Bone marrow (tissue), 2 donors: ENCODE measurements at regions not wholly inside any gene's neighbourhood (a gene's known extent, or its start where the extent isn't known, plus 50 kb on each side); places are given as distances from the start of the nearest gene placed in this dataset.
A peak's percentile ranks its signal among the peaks of the same experiment; 100 is the strongest.
"Not testable (repeated sequence)": the region's sequence is repeated elsewhere in the genome, so short reads cannot be mapped to it uniquely, and the experiment has no call there.

Source experiments
- DNase-seq, 2 donors: peaks; one replicate each; lab custom pipeline; 2025; lab: John Stamatoyannopoulos, UW

DNA sequence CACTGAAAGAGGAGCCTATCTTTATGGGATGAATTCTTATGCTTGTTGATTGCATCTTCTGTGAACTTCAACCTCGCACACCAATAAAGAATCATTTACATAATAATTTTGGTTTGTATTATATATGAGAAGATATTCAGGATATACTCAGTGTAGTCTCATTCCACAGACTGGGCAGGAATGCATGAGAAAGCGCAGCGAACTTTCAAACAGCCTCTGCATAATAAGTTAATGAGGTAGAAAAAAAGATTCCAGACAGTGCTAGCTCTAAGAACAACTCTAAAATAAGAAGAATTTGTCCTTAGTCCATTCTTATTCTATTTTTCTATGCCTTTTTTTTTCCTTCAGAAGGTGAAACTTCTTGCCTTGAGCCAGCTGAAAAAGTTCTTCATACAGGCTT is 224.3 kb upstream of the CTSO start:
- no peak for DNase-seq

DNA sequence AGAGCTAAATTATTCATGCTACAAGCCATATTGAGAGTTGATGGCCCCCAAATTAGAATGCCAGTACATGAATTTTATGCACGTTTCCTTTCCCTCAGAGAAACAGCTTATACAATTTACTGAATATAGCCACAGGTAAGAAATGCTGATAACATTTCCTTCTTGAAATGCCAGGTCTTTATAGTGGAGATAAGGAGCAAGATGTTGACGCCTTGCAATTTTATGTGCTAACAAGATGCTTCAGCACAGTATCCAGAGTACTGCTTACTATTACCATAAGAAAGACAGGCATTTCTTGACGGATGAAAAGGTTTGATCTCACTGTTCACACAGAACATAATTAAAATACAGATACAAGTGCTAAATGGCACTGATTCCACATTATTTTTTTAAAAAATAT is 223.2 kb upstream of the CTSO start:
- DNase-seq, result no peak

DNA sequence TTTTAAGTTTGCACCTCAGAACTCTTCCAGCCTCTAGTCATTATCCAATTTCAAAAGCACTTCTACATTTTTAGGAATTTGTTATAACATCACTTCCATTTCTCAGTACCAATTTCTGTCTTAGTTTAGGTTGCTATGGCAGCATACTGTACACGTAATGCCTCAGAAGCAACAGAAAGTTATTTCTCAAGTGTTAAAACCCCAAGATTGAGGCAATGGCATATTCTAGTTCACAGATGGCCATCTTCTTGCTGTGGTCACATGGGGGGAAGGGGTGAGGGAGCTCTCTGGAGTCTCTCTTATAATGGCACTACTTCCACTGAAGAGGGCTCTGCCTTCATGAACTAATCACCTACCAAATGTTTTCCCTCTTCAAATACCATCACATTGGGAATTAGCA is 220.3 kb upstream of the CTSO start:
- no peak for DNase-seq

DNA sequence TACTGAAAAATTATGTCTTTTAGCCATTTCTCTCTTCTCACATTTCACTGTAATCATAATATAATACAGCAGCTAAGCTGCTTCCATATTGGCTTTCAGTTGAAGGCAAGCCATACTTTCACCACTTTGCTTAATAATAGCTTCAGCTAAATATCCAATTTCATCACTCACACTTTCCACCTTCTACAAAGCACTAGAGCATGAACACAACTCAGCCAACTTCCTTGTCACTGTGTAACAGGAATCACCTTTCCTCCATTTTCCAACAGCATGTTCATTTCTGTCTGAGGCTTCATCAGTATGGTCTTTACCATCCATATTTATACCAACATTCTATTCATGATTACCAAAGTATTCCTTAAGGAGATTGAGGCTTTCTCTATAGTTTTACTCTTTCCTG is 219.8 kb upstream of the CTSO start:
- DNase-seq, result no peak

DNA sequence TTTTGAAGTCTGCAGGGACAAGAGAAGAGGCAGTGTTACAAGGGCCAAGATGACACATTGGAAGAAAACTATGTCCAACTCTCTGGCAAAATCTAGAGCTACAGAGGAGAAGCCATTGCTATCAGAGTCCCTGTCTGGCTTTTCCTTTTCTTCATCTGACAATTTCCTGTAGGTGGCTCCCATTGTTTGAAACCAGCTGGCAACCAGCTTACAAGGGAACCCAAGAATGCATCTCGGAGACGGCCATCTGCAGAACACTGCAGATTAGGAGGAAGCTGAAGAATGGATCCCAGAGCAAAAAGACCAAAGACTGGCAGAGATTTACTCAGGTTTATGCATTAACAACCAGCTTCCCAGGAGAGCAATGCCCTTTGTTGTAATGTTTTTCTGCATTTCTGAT is 216.2 kb upstream of the CTSO start:
- no peak for DNase-seq

DNA sequence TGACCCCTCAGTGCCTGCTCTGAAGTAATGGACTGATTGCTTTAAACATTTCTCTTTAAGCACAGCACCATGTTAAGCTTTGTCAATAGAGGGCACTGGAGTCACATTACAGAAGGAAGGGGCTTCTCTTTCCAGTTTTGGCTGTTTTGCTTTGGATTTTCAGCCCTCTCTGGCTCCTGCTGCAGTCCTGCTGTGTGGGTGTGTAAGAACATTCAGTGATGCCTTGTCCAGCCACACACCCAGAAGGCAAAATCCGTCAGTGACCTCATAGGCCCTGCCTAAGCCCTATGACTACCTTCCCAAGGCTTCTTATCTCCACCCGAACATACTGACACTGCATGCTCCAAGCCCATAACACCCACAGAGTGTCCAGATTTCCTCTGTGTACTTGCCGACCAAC is 215.3 kb upstream of the CTSO start:
- DNase-seq, result peak in 1 of 2 donors; percentile 63

DNA sequence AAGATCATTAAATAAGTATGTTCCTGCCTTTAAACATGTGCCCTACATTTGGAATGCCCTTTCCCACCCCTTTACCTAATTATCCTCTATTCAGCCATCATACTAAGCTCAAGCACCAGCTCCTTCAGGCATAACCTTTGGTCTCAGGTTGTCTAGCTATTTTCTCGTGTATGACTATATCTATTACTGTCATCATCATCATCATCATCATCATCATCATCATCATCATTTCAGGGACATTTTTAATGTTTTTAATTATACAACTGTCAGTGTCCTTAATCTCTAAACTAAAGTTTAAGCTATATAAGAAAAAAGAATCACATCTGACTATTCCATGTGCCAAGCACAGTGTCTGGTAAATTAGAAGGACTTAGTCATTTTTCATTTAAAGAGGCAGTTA is 214.6 kb upstream of the CTSO start:
- DNase-seq, result no peak

DNA sequence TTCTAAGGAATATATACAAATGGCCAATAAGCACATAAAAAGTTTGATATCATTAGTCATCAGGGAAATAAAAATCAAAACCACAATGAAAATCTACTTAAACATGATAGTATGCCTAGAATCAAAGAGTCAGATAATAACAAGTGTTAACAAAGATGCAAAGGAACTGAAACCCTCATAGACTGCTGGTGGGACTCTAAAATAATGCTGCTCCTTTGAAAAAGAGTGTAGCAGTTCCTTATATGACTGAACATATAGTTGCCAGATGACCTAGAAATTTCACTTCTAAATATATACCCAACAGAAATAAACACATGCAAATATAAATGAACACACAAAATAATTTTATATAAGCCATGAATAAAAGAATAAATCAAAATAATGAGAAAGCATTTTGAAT is 205.1 kb upstream of the CTSO start:
- DNase-seq, result no peak

DNA sequence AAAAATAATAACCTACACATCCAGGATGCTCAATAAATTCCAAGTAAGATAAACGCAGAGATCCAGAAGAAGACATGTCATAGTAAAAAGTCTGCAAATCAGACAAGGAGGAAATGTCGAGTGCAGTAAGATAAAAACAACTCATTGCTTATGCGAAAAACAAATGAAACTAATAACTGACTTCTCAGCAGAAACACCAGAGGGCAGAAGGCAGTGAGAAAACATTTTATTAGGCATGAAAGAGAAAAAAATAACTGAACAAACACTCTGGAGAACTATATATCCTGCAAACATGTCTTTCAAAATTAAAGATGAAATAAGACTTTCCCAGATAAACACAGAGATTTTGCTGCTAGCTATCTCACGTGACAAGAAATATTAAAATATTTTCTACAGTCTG is 201.3 kb upstream of the CTSO start:
- DNase-seq, result no peak

DNA sequence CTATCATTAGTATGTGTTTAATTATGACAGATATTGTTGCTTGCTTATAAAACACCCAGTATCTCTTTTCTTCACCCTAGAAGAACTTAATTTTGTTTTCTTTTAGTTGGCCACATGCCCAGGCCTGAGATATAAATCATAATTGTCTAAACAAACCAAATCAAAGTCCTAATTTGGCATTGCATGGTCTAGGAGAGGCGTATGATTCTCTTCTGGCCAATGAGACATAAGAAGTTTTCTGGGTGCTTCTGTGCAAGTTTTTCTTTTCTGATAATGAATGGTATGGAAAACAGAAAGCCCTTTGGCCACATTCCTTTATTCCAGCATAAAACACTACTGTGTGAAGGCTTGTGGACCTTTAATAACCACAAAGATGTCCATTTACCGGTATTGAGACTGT is 192.9 kb upstream of the CTSO start:
- DNase-seq, result no peak

DNA sequence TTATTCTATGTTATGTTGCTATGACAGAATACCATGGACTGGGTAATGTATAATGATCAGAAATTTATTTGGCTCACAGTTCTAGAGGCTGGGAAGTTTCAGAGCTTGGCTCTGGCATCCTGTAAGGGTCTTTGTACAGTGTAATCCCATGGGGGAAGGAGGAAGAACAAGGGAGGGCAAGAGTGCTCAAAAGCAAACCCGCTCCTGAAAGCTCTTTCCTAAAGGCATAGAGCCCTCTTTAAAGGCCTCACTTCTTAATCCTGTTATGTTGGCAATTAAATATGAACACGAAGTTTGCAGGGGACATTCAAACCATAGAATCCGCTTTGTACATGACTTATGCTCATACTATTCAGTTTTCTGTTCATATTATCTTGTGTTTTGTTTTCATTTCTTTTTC is 191.3 kb upstream of the CTSO start:
- no peak for DNase-seq

DNA sequence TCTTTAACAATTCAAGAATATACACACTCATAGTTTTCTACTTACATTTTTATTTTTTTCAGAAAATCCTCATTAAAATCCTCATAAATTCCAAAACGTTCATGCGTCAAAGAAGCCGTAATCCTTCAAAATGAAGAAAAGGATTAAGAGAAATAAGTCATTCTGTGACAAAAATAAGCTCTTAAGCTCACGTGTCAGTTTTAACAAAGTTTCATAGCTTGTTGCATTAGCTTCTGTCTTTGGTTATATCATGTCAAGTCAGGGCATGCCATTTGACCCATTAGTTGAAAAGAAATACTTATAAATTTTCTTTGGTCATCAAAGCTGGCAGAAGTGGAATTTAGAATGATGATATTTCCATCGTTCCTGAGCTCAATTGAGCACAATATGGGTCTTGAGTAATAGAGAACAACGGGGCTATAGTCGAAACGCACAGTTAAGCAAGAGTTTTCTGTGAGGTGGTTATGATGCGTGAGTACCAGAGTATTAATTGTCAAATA is 185.2 kb upstream of the CTSO start:
- no peak for DNase-seq

DNA sequence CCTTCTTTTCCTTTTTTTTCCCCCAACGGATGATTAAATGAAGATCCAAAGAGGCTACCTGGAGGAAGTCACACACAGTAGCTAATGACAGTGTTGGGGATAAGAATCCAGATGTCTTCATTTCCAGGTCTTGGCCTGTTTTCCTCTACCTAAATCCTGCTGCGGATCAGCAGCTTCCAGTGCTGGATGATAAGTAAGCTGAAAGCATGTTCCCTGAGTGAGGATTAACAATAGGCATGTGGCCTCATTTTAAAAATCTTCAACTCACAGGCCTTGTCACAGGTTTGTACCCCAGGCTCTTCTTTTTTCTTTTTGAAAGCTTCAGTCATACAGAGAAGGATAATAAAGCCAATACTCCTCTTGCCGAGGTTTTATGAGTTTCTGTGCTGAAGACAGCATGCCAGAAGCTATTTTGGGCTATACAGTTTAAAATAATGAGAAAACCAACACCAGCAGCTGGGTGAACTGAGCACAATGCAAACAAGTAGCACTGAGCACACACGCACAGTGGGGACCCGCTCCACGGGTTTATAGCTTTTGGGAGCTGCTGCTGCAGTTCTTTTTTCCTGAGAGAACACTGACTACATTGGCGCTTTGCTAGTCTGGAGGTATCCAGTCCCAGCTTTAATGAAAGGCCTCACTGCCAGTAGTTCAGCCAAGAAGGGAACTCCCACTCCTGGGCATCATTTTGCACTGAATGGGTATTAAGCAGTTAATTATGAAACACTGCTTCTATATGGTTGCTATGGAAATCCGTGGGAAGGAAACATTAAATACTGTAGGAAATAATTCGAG is 184.2 kb upstream of the CTSO start:
- DNase-seq, result no peak

DNA sequence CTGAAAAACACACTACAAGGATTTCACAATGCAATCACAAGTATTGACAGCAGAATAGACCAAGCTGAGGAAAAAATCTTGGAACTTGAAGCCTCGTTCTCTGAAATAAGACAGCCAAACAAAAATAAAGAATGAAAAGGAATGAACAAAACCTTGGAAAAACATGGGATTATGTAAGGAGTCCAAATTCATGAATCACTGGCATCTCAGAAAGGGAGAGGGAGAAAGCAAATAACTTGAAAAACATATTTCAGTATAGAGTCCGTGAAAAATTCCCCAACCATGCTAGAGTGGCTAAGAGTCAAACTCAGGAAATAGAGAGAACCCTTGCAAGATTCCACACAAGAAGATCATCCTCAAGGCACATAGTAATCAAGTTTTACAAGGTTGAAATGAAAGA is 178.5 kb upstream of the CTSO start:
- no peak for DNase-seq

DNA sequence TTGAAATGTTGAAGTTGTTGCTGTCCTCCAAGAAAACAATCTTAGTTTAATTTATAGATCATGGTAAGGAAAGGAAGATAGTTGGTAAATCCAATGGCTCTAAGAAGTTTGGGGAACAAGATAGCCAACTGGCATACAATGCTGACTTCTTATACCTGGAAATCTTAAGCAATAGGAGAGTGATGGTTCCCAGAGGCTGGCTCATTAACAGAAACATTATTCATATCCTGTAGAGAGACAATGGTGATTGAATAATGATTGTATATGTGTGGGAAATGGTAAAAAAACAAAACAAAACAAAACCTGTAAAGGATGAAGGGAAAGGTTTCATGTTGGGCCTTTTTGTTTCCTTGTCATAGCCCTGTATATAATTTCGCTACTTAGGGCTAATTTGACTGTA is 174.9 kb upstream of the CTSO start:
- DNase-seq, result no peak

DNA sequence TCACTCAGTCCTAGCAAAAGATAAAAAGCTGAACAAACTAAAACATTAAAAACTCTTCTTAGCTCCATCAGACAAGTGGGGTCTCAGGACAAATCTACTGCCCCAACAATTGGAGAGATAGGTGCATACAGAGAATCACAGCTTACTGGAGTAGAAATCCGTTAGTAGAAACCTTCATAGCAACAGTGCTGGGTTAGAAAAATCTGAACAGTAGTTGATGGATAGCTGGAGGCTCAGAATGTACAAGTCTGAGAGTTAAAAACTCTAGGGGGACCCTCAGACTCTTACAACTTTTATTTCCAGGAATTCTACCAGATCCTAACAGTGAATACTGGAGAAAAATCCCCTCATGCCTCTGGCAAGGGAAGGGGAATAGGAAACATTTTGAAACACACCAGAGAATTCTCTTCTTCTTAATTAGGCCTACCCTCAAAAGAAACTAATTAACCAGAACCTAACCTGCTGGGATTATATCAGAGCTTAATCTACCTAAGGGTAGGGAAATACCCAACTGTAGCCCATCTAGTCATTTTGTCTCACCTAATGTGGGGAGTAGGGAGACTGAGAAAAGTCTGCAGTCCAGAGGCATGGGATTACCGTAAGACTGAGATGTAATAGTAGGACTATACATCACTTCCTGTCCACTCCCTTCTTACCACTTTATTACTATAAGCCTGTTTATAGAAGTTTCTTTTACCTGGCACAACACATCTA is 165.0 kb upstream of the CTSO start:
- DNase-seq, result no peak

DNA sequence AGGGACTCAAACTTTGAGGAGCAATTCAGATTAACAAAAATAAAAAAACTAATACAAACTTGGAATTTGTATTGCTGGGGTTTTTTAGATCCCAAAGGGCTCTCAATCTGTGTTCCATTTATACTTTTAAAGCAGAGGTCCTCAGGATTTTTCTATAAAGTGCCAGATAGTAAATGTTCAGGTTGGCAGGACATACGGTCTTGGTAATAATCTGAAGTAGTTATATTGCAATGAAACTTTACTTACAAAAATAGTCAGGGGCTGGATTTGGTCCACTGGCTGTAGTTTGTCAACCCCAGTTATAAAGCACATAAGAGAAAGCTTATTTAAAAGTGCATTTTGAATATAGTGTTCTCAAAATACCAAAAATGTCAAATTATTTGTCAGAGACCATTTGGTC is 164.1 kb upstream of the CTSO start:
- DNase-seq, result no peak

DNA sequence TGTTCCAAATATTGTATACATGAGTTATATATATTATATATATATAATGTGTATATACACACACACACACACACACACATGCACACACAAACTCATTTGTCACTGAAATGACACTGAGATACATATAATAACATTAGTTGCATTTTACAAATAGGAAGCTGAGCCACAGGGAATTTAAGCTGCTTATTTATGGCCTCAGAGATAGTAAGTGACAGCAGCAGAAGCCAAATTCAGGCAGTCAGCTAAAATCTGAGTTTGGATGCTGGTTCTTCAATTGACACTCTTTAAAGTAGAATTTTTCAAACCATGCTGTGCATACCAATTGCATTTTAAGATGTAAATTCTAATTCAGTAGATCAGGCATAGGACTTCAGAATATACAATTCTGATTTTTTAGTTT is 163.3 kb upstream of the CTSO start:
- no peak for DNase-seq

DNA sequence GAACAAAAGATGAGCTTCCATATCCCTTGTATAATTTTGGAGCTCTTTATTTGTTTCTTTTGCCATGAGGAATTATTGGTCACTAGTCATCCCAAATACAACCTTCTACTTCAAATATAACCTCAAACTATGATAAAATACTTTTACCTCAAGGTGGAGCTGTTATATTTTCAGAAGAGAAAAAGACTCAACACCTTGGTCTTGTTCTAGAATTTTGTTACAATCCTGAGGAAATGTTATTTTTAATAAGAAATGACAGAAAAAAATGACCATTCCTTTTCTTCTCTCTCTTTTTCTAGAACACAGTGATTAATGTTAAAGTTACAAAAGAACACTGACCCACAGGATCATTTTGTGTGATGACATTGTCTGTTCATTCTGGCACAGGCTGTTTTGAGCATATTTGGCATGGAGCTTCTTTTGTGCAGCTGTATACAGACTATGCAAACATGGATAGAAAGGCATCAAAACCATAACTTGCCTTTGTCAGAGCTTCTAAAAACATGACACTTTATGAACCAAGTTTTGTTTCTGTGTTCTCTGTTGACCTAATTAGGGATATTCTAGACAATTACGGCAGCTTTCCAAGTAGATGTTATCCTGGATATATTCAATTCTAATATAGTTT is 159.6 kb upstream of the CTSO start:
- no peak for DNase-seq

DNA sequence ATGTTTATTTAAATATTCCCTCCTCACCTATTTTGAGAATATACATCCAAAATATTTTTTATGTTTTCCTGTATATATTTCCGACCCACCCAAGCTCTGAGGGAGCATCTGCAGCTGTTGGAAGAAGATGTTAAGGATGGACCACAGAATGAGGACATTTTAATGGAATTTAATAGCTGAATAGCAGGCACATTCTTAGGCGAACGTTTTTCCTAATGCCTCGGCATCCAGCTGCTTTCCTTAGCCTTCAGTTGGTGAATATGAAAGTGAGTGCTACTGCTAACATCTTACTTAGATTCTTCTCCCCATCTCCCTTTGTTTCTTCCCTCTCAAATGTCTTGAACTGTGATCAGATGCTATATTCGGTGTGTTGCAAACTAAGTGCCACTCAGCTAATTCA is 158.0 kb upstream of the CTSO start:
- DNase-seq, result no peak

DNA sequence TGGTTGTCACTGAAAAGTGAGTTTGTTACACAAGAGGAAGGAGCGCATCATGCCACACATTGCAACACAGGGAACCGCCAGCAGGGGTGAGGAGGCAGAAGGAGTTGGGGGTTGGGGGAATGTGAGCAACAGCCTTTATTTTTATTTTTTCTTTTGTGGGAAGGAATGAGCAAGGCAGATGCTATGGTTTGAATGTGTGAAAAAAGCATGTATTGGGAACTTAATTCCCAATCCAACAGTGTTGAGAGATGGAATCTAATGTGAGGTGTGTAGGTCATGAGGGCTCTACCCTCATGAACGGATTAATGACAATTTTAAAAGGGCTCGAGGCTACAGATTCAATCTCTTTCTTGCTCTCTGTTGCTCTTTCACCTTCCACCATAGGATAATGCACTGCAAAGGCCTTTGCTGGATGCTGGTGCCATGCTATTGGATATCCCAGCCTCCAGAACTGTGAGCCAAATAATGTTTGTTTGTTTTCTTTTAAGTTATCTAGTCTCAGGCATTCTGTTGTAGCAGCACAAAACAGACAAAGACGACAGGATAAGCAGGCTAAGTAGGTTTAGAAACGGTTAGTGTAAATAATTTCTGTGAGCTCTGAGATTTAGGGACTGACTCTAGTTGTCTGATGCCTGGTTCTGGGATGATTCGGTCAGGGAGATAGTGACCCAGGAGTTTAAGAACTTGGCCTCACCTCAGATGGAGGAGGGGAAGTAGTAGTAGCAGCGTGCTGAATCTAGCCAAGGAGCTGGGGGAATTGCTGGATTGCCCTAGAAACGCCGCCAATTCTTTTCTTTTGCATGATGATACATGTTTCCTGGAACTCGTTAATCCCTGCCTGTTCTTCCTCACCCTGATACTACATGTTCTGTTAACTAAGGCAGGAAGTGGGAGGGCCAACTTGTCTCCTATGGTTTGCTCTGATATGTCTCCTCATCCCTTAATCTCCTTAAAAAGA is 156.6 kb upstream of the CTSO start:
- no peak for DNase-seq

DNA sequence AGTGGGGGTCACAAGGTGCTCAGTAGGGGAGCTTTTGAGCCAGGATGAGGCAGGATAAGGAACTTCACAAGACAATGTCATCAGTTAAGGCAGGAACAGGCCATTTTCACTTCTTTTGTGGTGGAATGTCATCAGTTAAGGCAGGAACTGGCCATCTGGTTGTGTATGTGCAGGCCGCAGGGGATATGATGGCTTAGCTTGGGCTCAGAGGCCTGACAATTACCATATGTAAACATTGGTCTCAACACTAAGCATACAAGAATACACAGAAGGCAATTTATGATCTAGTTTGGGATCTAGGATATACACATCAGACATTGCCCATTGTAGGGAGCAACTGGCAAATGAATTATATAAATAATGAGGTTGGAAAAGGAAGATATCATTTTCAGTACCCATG is 155.4 kb upstream of the CTSO start:
- not testable (repeated sequence) for DNase-seq
